A673 (cell line): ENCODE measurements at regions not wholly inside any gene's neighbourhood (a gene's known extent, or its start where the extent isn't known, plus 50 kb on each side); places are given as distances from the start of the nearest gene placed in this dataset.
A peak's percentile ranks its signal among the peaks of the same experiment; 100 is the strongest.

Source experiments
- BruUV-seq: library from RNA; stranded (reverse); fragments of 400-500 nt; replicated peaks from 2 replicates; lab custom pipeline; 2021; lab: Mats Ljungman, UMichigan
- CTCF ChIA-PET: fragments of 300-600 bp; sonication (Branson Sonifier 250); formaldehyde crosslinking; loops from one replicate; lab custom pipeline; 2022; ENCODE audit warnings: antibody characterized with exemption; lab: Charles Lee
- POLR2A ChIA-PET: fragments of 300-600 bp; sonication (Branson Sonifier 250); formaldehyde crosslinking; loops from one replicate; lab custom pipeline; 2022; ENCODE audit warnings: antibody characterized with exemption; ENCODE audit not compliant: low non-redundant PET; lab: Charles Lee
- DNase-seq: peaks from one replicate; pipeline ENCODE4 v3.0.0-alpha.2; 2015; ENCODE audit warnings: low spot score
- H3K27ac ChIP-seq: fragments of 200-600 bp; sonication (generic); 2 replicates; pipeline ENCODE4 v1.5.1; 2016; ENCODE audit warnings: mixed run types, low read depth, mild to moderate bottlenecking, mixed read lengths, antibody characterized with exemption, low read length; ENCODE audit not compliant: poor library complexity, severe bottlenecking
- H3K27me3 ChIP-seq: fragments of 200-600 bp; sonication (generic); replicated peaks from 2 replicates; pipeline ENCODE4 v1.6.1; 2017; ENCODE audit warnings: mixed run types, low read depth, mild to moderate bottlenecking, mixed read lengths, antibody characterized with exemption, low read length; ENCODE audit not compliant: insufficient read depth, poor library complexity
- H3K36me3 ChIP-seq: fragments of 200-600 bp; sonication (generic); 2 replicates; pipeline ENCODE4 v1.6.1; 2016; ENCODE audit warnings: mixed run types, mild to moderate bottlenecking, mixed read lengths, antibody characterized with exemption, low read length; ENCODE audit not compliant: insufficient read depth, poor library complexity, severe bottlenecking
- H3K4me1 ChIP-seq: fragments of 200-600 bp; sonication (generic); 2 replicates; pipeline ENCODE4 v1.6.1; 2017; ENCODE audit warnings: mixed run types, mild to moderate bottlenecking, mixed read lengths, antibody characterized with exemption, low read length; ENCODE audit not compliant: insufficient read depth, poor library complexity, severe bottlenecking
- H3K4me3 ChIP-seq: fragments of 200-600 bp; sonication (generic); 2 replicates; pipeline ENCODE4 v1.5.1; 2016; ENCODE audit warnings: low read depth, mixed run types, mild to moderate bottlenecking, mixed read lengths, low read length; ENCODE audit not compliant: poor library complexity, severe bottlenecking
- H3K9me3 ChIP-seq: fragments of 200-600 bp; sonication (generic); 2 replicates; pipeline ENCODE4 v1.6.1; 2016; ENCODE audit warnings: mixed run types, low read depth, mild to moderate bottlenecking, mixed read lengths, antibody characterized with exemption, low read length; ENCODE audit not compliant: poor library complexity, severe bottlenecking
- CTCF ChIP-seq: fragments of 300-800, 200-600 bp; sonication (generic); conservative IDR thresholded peaks from 2 replicates; pipeline ENCODE4 v1.5.1; 2017; ENCODE audit warnings: low read depth, mild to moderate bottlenecking, antibody characterized with exemption, low read length, moderate library complexity, mixed read lengths
- EZH2 ChIP-seq: fragments of 200-600 bp; sonication (generic); IDR thresholded peaks from 2 replicates; pipeline ENCODE4 v1.6.1; 2017; ENCODE audit warnings: borderline replicate concordance, low read depth, mild to moderate bottlenecking, mixed read lengths, antibody characterized with exemption, low read length; ENCODE audit not compliant: poor library complexity, severe bottlenecking
- intact Hi-C: fragments of 100-400 bp; cut with micrococcal nuclease; formaldehyde crosslinking; loops from one replicate; pipeline ENCODE4 v1.10.0; 2022; ENCODE audit not compliant: unreplicated experiment

GRCh38 chr14:97230051-97230450, 432.9 kb downstream of the VRK1 start:
- Histone ChIP-seq H3K4me3 (no peak overlapping the region), H3K27ac (no peak overlapping the region), H3K9me3 (no peaks in the 10 kb centered on the region), H3K27me3 (no peaks in the 10 kb centered on the region), H3K36me3 (no peaks in the 10 kb centered on the region), H3K4me1 (peaks cover 34% of the 10 kb centered on the region)
- intact Hi-C loops = no loop called here
- TF ChIP-seq EZH2 = no peak
- no peak for TF ChIP-seq CTCF
- no TSS peak for BruUV-seq
- POLR2A ChIA-PET = no interaction called here
- CTCF ChIA-PET = no interaction called here
- DNase-seq = no peak

- Histone ChIP-seq H3K27me3 (no peaks in the 10 kb centered on the region), H3K9me3 (no peaks in the 10 kb centered on the region), H3K4me3 (no peak overlapping the region), H3K36me3 (no peaks in the 10 kb centered on the region), H3K27ac (peak overlapping the region; percentile 93), H3K4me1 (peaks cover 58% of the 10 kb centered on the region)
- ChIA-PET POLR2A (no interaction called here), CTCF (no interaction called here)
- TSS peak; percentile 35 for BruUV-seq
- intact Hi-C loops = no loop called here
- DNase-seq = peak; percentile 63
- TF ChIP-seq CTCF (no peak), EZH2 (no peak)
Observed at GRCh38 chr14:97233319-97233985, 436.3 kb downstream of the VRK1 start.

GRCh38 chr14:97246648-97247047, 449.5 kb downstream of the VRK1 start:
- POLR2A ChIA-PET = no interaction called here
- no peak for DNase-seq
- no peak for TF ChIP-seq CTCF
- TF ChIP-seq EZH2 = no peak

More at GRCh38 chr14:97246648-97247047, 449.5 kb downstream of the VRK1 start:
- no peaks in the 10 kb centered on the region for H3K36me3 ChIP-seq
- H3K9me3 ChIP-seq = no peaks in the 10 kb centered on the region
- CTCF ChIA-PET = no interaction called here
- no peak overlapping the region for H3K4me3 ChIP-seq
- no peaks in the 10 kb centered on the region for H3K4me1 ChIP-seq
- intact Hi-C loops = no loop called here
- H3K27me3 ChIP-seq = no peaks in the 10 kb centered on the region
- H3K27ac ChIP-seq = no peak overlapping the region
- BruUV-seq = no TSS peak
